ENCODE measurements at regions not wholly inside any gene's neighbourhood (a gene's known extent, or its start where the extent isn't known, plus 50 kb on each side); places are given as distances from the start of the nearest gene placed in this dataset.
"Not testable (repeated sequence)": the region's sequence is repeated elsewhere in the genome, so short reads cannot be mapped to it uniquely, and the experiment has no call there.

- FAIRE-seq (no peak), DNase-seq (ENCODE audit: insufficient read length, low spot score) (no peak)
These were observed 97.1 kb downstream of the ETS2 start for GRCh38 chr21:38902608-38903445.

GRCh38 chr21:38900499-38900898 lies 94.8 kb downstream of the ETS2 start:
- no peak for DNase-seq (ENCODE audit: insufficient read length, low spot score)
- FAIRE-seq = no peak

DNA sequence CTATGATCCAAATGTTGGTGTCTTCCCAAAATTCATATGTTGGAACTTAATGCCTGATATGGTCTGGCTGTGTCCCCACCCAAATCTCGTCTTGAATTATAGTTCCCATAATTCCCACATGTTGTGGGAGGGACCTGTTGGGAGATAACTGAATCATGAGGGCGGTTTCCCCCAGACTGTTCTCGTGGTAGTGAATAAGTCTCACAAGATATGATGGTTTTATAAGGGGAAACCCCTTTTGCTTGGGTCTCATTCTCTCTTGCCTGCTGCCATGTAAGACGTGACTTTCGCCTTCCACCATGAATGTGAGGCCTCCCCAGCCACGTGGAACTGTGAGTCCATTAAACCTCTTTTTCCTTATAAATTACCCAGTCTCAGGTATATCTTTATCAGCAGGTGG lies 94.3 kb downstream of the ETS2 start:
- DNase-seq (ENCODE audit: insufficient read length, low spot score); FAIRE-seq: not testable (repeated sequence)

DNA sequence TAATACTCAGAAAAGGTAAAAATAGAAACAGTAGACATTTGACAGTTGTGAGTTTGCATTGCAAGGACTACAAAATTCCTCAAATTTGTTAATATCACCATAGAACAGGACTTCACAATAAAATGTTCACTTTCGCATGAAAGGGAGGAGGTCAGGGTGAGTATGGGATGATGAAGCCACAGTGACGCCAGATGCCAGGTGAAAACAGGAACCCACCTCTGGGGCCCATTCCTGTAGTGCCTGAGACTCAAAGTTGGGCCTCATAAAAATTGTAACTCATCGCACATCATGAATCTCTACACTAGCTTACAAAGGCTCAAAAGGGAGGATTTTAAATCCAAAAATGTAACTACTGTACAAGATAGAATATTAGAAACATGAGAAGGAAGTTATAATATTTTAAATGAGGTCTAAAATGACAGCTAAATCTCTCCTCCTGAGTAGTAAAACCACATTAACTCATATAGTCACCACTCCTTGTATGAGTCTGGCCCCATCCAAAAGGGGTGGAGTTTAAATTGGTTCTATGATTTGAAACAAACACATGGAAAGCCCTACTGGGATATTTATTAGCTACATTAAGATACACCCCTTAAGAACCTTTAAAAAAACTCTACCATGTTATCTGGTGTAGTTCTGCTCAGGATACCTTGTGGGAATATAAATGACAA lies 93.7 kb downstream of the ETS2 start:
- DNase-seq (ENCODE audit: insufficient read length, low spot score) (no peak), FAIRE-seq (no peak)

DNA sequence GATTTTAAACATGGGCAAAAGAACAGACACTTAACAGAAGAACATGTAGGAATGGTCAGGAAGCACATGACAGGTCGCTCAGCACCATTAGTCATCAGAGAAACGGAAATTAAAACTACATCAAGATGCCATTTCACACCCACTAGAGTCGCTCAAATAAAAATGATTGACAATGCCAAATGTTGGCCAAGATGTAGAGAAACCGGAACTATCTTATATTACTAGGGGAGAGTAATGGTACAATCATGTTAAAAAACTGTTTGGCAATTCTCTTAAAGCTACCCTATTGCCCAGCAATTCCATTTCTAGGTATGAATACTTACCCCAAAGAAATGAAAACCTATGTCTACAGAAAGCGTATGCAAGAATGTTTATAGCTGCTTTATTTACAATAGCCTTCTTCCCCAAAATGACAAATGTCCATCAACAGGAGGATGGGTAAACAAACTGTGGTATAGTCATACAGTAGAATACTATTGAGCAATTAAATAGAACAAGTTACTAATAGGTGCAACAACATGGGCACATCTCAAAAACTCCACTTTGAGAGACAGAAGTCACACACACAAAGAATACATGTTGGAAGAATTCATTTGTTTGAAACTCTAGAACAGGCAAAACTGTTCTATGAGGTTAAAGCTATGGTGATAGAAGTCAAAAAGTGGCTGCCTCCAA lies 92.8 kb downstream of the ETS2 start:
- FAIRE-seq (no peak), DNase-seq (ENCODE audit: insufficient read length, low spot score) (no peak)

GRCh38 chr21:38897532-38898421 lies 92.0 kb downstream of the ETS2 start:
- FAIRE-seq (no peak), DNase-seq (ENCODE audit: insufficient read length, low spot score) (no peak)

DNA sequence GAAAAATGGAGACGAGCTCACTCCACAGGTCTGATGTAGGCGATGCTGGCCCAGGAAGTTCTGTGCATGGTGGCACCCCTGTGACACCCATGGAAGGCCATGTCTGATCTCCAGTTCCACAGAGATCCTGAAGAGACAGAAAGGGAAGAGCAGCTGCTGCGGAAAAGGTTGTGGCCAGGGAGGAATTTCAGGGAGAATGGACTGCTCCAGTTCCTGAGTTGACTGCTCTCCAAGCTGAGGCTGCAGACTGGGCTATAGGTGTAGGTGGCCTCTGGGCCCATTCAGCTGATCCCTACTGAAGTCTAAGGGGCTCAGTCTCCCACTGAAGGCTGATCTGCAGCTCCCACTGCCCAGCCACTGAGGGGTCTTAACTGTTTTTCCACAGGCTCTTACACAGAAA lies 89.2 kb downstream of the ETS2 start:
- no peak for FAIRE-seq
- DNase-seq (ENCODE audit: insufficient read length, low spot score) = no peak

- FAIRE-seq (no peak), DNase-seq (ENCODE audit: insufficient read length, low spot score) (no peak)
These were observed 83.3 kb downstream of the ETS2 start for GRCh38 chr21:38888991-38889561.

- DNase-seq (ENCODE audit: insufficient read length, low spot score) = no peak
- no peak for FAIRE-seq
These were observed 82.0 kb downstream of the ETS2 start for GRCh38 chr21:38887749-38888148.

DNA sequence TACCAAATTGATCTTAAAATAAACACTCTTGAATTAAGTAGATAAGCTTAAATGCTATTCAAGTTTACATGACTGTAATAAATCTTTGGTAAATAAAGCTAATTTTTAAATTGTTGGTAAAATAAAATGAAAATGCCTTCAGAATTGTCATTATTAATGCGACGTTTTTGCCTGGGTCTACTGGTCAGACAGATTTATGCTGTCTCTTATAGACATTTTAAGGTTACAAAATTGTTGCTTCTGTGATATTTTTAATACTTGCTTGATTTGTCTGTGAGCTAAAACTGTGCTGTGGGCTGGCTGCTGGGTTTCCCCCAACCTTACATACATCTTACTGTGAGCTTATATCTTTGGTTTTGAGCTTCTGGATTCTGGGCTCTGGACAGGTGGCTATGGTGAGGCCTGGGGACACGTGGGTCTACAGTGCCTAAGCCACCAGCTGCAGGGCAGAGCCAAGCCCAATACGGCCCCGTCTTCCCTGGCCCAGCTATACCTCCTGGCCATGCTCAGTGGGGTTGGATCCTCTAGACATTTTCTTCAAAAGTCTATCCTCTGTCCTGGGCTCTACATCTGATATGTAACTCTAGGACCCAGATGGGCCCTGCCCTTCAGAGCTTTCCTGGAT lies 81.4 kb downstream of the ETS2 start:
- no peak for DNase-seq (ENCODE audit: insufficient read length, low spot score)
- no peak for FAIRE-seq

GRCh38 chr21:38885909-38886308 lies 80.2 kb downstream of the ETS2 start:
- FAIRE-seq (no peak), DNase-seq (ENCODE audit: insufficient read length, low spot score) (no peak)

- FAIRE-seq (no peak), DNase-seq (ENCODE audit: insufficient read length, low spot score) (no peak)
These were observed 78.7 kb downstream of the ETS2 start for GRCh38 chr21:38884440-38884839.

DNA sequence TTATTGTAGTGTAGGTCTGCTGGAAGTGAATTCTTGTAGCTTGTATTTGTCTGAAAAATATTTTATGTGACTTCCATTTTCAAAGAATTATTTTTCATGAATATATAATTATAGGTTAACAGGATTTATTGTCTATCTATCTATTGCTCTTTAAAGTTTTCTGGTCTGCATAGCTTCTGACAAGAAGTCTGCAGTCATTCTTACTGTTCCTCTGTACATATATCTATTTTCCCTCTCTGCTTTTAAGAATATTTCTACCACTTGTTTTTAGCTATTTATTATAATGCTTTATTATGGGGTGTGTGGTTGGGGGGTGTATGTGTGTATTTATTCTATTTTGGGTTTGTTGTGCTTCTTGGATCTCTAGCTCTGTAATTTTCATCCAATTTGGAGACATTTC lies 77.4 kb downstream of the ETS2 start:
- FAIRE-seq = no peak
- DNase-seq (ENCODE audit: insufficient read length, low spot score) = no peak

- FAIRE-seq (no peak), DNase-seq (ENCODE audit: insufficient read length, low spot score) (no peak)
These were observed 75.4 kb downstream of the ETS2 start for GRCh38 chr21:38881131-38881530.

GRCh38 chr21:38880577-38880966 lies 74.8 kb downstream of the ETS2 start:
- no peak for DNase-seq (ENCODE audit: insufficient read length, low spot score)
- no peak for FAIRE-seq

GRCh38 chr21:38879912-38880576 lies 74.3 kb downstream of the ETS2 start:
- no peak for DNase-seq (ENCODE audit: insufficient read length, low spot score)
- no peak for FAIRE-seq

DNA sequence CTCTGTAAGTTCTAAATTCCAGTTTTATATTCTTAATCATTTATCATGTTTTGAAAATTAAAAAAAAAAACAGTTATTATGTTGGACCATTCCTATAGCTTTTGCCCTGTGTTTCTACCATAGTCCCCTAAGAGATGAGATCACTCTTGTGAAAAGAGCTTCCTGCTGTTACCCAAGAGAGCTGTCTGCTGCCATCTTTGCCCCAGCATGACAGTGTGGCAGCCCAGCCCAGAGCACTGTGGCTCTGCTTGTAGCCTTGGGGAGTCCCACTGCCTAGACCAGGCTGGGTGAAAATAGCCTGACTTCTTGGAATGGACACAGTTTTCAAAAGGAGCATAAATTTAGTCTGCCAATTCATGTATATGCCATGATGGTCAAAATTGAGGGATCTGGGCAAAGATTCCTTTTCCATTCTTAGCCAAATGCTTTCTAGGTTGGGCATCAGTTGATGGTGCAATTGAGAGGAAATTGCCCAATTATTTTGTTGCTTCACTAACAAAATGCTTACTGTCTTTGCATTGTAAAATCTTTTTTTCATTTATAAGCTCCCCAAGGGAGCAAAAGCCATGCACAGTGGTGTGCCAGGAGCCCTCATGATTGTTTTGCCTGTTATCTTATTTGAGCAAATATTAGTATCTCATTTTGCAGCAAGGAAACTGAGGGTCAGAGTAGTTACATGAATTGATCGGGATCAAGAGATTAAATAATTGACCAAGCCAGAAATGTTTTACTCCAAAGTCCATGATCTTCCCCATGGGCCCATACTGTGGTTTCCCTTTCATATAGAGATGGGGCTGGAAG lies 72.8 kb downstream of the ETS2 start:
- DNase-seq (ENCODE audit: insufficient read length, low spot score) = no peak
- FAIRE-seq = no peak

DNA sequence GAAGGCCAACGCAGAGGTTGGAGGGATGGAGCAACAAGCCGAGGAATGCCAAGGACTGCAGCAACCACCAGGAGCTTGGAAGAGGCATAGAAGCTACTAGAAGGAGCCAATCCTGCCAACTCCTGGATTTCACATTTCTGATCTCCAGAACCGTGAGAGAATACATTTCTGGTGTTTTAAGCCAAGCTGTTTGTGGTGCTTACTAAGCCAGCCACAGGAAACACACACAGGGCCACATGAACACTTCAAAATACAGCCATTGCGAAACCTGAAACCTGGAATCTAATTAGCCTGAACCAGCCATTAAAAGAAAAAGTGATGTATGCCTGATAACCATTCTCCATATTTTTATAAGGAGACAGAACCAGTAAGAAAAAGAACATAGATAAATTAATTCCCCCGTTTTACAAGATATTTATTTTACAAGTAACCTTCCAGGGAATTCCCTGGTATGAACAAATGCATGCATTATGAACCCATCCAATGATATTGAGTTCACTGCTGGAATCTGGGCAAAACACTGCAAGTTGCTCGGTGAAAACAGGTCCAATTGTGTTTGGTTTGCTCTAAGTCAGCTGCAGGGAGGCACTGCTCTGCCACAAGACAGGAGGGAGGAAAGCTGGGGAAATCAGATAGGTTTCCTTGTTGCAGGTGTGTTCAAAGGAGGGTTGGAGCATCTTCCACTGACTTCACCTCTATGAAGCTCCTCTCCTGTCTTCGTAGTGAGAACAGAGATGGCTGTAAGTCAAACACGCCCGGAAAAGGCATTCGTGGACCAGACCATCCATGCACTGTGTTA lies 70.2 kb downstream of the ETS2 start:
- DNase-seq (ENCODE audit: insufficient read length, low spot score) (no peak), FAIRE-seq (no peak)

All from GM19239 (cell line).